ENCODE measurements at regions not wholly inside any gene's neighbourhood (a gene's known extent, or its start where the extent isn't known, plus 50 kb on each side); places are given as distances from the start of the nearest gene placed in this dataset.

GRCh38 chr2:234730066-234730640 is 221.7 kb upstream of the SH3BP4 start:
- Mint-ChIP-seq H3K36me3 (ENCODE audit: low read depth) (no peaks in the 10 kb centered on the region), H3K4me3 (no peak overlapping the region), H3K9me3 (peaks cover 7% of the 10 kb centered on the region), H3K27ac (no peak overlapping the region), H3K4me1 (ENCODE audit: low read depth) (no peaks in the 10 kb centered on the region), H3K27me3 (peaks cover 3% of the 10 kb centered on the region)

DNA sequence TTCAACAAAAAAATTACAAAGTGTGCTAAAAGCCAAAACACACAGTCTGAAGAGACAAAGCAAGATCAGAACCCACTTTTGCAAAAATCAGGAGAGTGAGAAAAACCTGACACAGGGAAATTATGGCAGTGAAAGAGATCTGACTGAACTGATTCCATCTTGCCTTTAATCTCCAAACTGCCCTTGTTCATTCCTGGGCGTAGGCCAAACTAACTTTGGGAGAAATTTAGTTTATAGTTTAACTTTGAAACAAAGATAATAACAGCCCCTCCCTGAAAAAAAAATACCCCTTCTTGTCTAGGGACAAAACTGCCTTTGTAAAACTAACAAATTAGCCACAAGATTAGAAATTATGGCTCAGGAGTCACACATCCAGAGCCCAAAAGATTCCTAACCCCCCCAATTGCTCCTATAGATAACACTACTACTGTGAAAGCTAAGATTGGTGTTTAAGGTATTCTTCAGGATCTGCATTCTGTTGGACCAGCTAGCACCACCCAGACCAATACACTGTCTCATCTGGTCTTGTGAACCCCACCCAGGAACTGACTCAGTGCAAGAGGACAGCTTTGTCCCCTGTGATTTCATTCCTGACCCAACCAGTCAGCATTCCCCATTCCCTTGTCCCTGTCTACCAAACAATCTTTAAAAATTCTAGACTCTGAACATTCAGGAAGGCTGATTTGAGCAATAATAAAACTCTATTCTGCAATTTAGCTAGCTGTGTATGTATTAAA is 226.1 kb upstream of the SH3BP4 start:
- Mint-ChIP-seq H3K4me1 (ENCODE audit: low read depth) (no peaks in the 10 kb centered on the region), H3K4me3 (no peak overlapping the region), H3K27me3 (peaks cover 7% of the 10 kb centered on the region), H3K9me3 (no peaks in the 10 kb centered on the region), H3K27ac (no peak overlapping the region), H3K36me3 (ENCODE audit: low read depth) (no peaks in the 10 kb centered on the region)

DNA sequence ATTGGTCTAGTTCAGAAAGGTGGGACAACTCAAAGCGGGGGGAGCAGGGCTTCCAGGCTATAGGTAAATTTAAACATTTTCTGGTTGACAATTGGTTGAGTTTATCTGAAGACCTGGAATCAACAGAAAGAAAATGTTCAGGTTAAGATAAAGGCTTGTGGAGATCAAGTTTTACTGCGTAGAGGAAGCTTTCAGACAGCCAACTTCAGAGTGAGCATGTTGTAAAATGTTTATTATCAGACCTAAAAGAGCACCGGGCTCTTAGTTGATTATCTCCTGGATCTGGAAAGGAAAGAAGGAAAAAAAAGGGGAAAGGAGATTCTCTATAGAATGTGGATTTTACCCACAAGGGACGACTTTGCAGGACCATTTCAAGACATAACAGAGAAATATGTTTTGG is 227.0 kb upstream of the SH3BP4 start:
- Mint-ChIP-seq H3K27me3 (peaks cover 9% of the 10 kb centered on the region), H3K4me3 (no peak overlapping the region)

GRCh38 chr2:234723400-234723799 is 226.5 kb upstream of the ARL4C start:
- Mint-ChIP-seq H3K27me3 (peaks cover 9% of the 10 kb centered on the region), H3K27ac (no peak overlapping the region), H3K4me3 (no peak overlapping the region), H3K9me3 (no peaks in the 10 kb centered on the region), H3K4me1 (ENCODE audit: low read depth) (no peaks in the 10 kb centered on the region), H3K36me3 (ENCODE audit: low read depth) (no peaks in the 10 kb centered on the region)

More for the DNA sequence above, 227.0 kb upstream of the SH3BP4 start:
- Mint-ChIP-seq H3K27ac (no peak overlapping the region), H3K9me3 (no peaks in the 10 kb centered on the region), H3K36me3 (ENCODE audit: low read depth) (no peaks in the 10 kb centered on the region), H3K4me1 (ENCODE audit: low read depth) (no peaks in the 10 kb centered on the region)

DNA sequence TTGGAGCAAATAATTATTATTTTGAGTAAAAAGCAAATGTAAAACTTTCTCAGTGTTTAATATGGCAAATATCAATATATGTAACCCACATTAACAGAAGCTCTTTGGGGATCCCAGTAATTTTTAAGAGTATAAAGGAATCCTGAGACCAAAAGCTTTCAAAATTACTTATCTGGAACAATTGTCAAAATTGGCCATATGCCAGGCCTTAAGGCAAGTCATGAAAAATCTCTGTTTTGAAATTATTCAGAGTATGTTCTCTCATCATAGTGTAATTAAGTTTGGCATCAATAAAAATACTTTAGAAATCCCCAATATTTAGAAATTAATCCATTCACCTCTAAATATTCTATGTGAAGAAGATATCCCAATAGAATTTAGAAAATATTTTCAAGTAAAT is 225.3 kb upstream of the ARL4C start:
- H3K4me1 Mint-ChIP-seq (ENCODE audit: low read depth): no peaks in the 10 kb centered on the region
- no peak overlapping the region for H3K27ac Mint-ChIP-seq
- peaks cover 9% of the 10 kb centered on the region for H3K27me3 Mint-ChIP-seq
- no peaks in the 10 kb centered on the region for H3K9me3 Mint-ChIP-seq
- no peaks in the 10 kb centered on the region for H3K36me3 Mint-ChIP-seq (ENCODE audit: low read depth)
- no peak overlapping the region for H3K4me3 Mint-ChIP-seq

DNA sequence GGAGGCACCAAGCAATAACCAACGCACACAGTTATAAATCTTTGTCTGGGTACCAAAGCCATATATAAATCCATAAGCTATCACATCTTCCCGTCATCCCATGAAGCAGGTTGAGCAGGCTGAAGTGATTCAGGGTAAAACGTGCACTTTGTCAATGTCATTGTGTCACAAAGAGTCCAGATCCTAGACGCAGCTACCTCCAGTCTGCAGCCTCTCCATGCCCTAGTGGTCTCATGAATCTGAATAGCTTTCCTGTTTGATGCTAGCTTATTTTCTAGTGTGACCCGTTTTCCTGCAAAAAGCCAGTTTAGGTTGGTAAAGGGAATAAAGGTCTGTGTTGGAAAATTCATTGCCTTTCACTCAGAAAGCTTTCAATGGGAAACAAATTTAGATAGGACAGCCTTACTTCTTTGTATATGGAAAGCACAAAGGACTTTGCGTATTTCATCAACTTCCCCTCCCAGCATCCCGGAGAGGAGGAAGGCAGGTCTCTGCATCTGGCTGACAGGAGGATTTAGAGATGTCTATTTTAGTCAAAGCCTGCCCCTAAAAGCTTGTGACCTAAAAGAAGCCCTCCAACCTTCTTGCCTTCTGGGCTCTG is 222.3 kb upstream of the ARL4C start:
- H3K27ac Mint-ChIP-seq: no peak overlapping the region
- no peaks in the 10 kb centered on the region for H3K9me3 Mint-ChIP-seq
- H3K4me1 Mint-ChIP-seq (ENCODE audit: low read depth): no peaks in the 10 kb centered on the region
- H3K27me3 Mint-ChIP-seq: peaks cover 11% of the 10 kb centered on the region
- no peaks in the 10 kb centered on the region for H3K36me3 Mint-ChIP-seq (ENCODE audit: low read depth)
- H3K4me3 Mint-ChIP-seq: no peak overlapping the region

DNA sequence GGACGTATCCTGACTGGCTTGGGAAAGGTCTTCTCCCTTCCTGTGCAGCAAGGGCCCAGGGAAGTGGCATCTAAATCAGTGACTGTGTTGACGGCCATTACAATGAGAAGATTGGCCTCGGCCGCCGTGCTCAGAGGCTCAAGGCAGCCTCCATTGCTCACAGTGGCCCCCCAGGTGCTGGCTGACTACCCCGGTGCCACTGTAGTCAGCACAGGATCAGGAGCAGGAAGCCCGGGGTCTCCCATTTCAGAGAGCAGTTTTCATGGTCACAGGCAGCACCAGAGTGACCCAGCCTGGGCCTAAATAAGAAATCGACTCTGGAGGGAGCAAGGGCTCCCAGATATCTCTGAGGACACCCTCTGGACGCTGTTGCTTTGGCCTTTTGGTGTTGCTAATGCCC is 219.4 kb upstream of the ARL4C start:
- H3K36me3 Mint-ChIP-seq (ENCODE audit: low read depth): no peaks in the 10 kb centered on the region
- no peaks in the 10 kb centered on the region for H3K4me1 Mint-ChIP-seq (ENCODE audit: low read depth)
- H3K4me3 Mint-ChIP-seq: no peak overlapping the region
- H3K27me3 Mint-ChIP-seq: peaks cover 15% of the 10 kb centered on the region
- H3K9me3 Mint-ChIP-seq: no peaks in the 10 kb centered on the region
- no peak overlapping the region for H3K27ac Mint-ChIP-seq

DNA sequence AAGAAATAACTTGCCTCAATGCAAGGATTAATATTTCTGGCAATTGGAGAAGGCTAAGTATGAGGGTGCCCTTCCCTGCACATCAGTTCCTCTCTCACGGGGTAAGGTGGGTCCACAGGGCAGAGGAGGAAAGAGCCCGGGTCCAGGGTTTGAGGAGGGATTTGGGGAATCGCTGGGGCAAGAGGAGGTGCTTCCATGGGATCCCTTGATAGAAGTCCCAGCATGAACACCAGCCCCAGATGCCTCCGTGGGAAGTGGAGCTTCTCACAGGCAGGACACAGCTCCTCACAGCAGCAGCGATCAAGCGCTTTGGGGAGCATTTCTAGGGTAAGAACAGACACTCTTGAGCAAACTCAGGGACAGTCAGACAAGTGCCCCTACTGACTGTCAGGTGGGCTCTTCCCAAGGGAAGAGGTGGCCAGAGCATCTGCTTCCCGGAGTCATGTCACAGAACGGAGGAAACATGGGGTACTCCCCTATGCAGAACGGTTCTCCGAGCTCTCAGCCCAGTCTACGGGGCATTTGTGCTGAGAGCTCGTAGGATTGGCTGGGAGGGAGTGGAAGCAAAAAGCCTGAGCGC is 218.9 kb upstream of the ARL4C start:
- H3K27me3 Mint-ChIP-seq: peaks cover 12% of the 10 kb centered on the region
- H3K9me3 Mint-ChIP-seq: no peaks in the 10 kb centered on the region
- H3K27ac Mint-ChIP-seq: no peak overlapping the region
- no peaks in the 10 kb centered on the region for H3K4me1 Mint-ChIP-seq (ENCODE audit: low read depth)
- H3K4me3 Mint-ChIP-seq: no peak overlapping the region
- H3K36me3 Mint-ChIP-seq (ENCODE audit: low read depth): no peaks in the 10 kb centered on the region

DNA sequence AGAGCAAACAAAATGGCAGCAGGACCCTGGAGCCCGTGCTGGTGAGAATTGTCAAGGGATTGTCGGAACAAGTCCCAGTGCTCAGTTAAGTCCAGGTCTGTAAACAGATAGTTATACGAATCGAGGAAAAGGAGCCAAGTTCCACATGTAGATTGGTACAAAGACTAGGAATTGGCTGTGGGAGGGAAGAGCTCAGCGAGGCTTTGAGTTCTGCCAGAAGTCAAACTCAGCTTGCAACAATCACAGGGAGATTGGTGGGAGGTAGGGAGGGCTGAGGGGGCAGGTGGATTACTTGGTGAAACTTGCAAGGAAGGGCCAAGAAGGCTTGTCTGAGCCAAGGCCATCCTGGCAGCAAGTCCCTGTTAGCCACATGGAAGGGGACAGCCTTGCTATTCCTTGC is 217.8 kb upstream of the ARL4C start:
- H3K4me1 Mint-ChIP-seq (ENCODE audit: low read depth): no peaks in the 10 kb centered on the region
- peaks cover 15% of the 10 kb centered on the region for H3K27me3 Mint-ChIP-seq
- H3K27ac Mint-ChIP-seq: no peak overlapping the region
- no peaks in the 10 kb centered on the region for H3K36me3 Mint-ChIP-seq (ENCODE audit: low read depth)
- no peaks in the 10 kb centered on the region for H3K9me3 Mint-ChIP-seq
- H3K4me3 Mint-ChIP-seq: no peak overlapping the region

GRCh38 chr2:234712421-234712935 is 215.6 kb upstream of the ARL4C start:
- H3K36me3 Mint-ChIP-seq (ENCODE audit: low read depth): no peaks in the 10 kb centered on the region
- H3K27me3 Mint-ChIP-seq: peaks cover 19% of the 10 kb centered on the region
- no peak overlapping the region for H3K4me3 Mint-ChIP-seq
- no peaks in the 10 kb centered on the region for H3K4me1 Mint-ChIP-seq (ENCODE audit: low read depth)
- no peaks in the 10 kb centered on the region for H3K9me3 Mint-ChIP-seq
- no peak overlapping the region for H3K27ac Mint-ChIP-seq

GRCh38 chr2:234711308-234711707 is 214.4 kb upstream of the ARL4C start:
- peaks cover 19% of the 10 kb centered on the region for H3K27me3 Mint-ChIP-seq
- no peaks in the 10 kb centered on the region for H3K36me3 Mint-ChIP-seq (ENCODE audit: low read depth)
- no peaks in the 10 kb centered on the region for H3K4me1 Mint-ChIP-seq (ENCODE audit: low read depth)
- no peak overlapping the region for H3K4me3 Mint-ChIP-seq
- no peaks in the 10 kb centered on the region for H3K9me3 Mint-ChIP-seq
- no peak overlapping the region for H3K27ac Mint-ChIP-seq

DNA sequence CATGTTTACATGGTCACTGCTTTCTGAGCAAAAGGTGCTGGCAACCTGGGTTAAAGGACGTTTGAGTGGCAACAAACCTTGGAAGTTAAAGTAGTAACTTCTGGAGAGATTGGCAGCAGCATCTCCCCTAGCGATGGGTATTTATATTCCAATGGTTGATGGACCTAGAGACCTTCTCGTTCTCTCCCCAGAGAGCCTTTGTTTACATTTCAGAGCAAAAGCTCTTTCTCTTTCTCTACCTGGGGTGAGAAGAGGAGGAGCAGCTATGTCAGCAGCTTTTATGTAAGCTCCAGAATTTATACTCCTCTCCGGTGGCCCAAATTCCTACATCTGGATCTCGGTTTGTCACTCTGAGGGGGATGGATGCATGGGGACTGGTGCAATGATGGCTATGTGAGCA is 213.7 kb upstream of the ARL4C start:
- Mint-ChIP-seq H3K27ac (no peak overlapping the region), H3K36me3 (ENCODE audit: low read depth) (no peaks in the 10 kb centered on the region), H3K4me1 (ENCODE audit: low read depth) (no peaks in the 10 kb centered on the region), H3K9me3 (no peaks in the 10 kb centered on the region), H3K27me3 (peaks cover 19% of the 10 kb centered on the region), H3K4me3 (no peak overlapping the region)

DNA sequence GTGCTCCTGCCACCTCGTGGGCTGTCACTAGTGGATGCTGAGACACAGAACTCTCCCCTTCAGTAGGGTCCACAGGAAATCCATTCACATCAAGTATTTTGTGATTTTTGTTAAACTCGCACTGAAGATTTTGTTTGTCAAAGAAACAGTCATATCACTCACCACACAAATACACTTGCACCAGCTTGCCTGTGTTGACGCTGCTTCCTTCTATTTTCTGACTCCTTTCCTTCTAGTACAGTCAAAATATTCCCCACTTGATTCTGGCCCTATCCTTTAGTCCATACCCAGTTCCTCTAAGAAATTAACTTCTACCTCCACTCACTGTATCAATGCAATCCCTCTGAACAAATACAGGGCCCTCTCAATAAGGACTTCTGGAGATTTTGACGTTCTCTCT is 213.2 kb upstream of the ARL4C start:
- Mint-ChIP-seq H3K4me1 (ENCODE audit: low read depth) (peaks cover 5% of the 10 kb centered on the region), H3K9me3 (no peaks in the 10 kb centered on the region), H3K27me3 (peaks cover 19% of the 10 kb centered on the region), H3K27ac (no peak overlapping the region), H3K4me3 (no peak overlapping the region), H3K36me3 (ENCODE audit: low read depth) (no peaks in the 10 kb centered on the region)

DNA sequence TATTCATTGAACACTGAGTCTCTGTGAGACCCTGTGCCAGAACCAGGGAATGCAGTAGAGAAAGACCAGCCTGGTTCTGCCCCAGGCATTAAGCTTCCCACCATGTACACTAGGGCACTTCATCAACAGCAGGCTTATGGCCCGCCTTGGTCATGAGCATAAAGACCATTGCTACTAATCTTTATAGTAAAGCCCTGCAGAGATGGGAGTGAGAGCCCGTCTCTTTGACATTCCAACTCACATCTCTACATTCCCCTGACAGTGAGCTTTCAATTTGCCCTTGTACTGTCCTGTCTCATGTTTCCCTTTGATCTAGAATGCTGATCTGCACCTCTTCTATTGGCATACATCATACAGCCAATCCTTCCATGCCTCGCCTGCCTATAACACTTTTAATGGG is 211.8 kb upstream of the ARL4C start:
- peaks cover 9% of the 10 kb centered on the region for H3K4me1 Mint-ChIP-seq (ENCODE audit: low read depth)
- no peak overlapping the region for H3K27ac Mint-ChIP-seq
- H3K9me3 Mint-ChIP-seq: no peaks in the 10 kb centered on the region
- peaks cover 11% of the 10 kb centered on the region for H3K27me3 Mint-ChIP-seq
- no peaks in the 10 kb centered on the region for H3K36me3 Mint-ChIP-seq (ENCODE audit: low read depth)
- no peak overlapping the region for H3K4me3 Mint-ChIP-seq

DNA sequence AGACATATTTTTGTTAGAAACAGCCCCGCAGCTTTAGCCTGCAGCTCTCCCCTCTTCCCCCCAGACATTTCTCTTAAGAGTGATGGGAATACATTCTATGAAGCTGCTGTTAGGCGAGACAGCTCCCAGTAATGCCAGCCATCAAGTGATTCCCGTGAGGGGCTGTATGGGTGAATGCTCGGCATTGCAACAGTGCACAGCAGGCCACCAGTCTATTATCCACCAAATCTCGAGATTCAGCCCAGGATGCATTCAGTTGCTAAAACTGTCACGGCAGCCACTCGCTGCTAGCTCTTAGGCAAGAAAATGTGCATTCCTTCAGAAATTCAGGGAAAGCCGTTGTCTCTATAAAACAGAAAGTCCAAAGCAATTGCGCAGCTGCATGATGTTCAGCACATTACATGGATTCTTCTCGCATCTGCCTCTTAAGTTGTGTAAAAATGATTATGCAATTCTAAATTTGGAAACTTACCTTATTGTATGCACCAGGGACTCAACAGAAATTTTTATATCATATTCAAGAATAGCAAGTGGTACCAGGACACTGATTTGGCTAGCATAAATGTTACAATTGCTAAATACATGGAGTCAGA is 211.3 kb upstream of the ARL4C start:
- Mint-ChIP-seq H3K4me1 (ENCODE audit: low read depth) (peaks cover 9% of the 10 kb centered on the region), H3K27me3 (peaks cover 9% of the 10 kb centered on the region), H3K9me3 (no peaks in the 10 kb centered on the region), H3K4me3 (no peak overlapping the region), H3K27ac (no peak overlapping the region), H3K36me3 (ENCODE audit: low read depth) (no peaks in the 10 kb centered on the region)

Measured in stimulated activated naive CD8-positive, alpha-beta T cell treated with anti-CD3 and anti-CD28 coated beads, Interleukin-15, Interleukin-2, amounts not matched to agents 100 ng/mL and 50 ng/mL, for 24 hours (primary cell).